SHP77 treated with DMSO at 0.1 percent for 48 hours (cell line): ENCODE measurements at regions not wholly inside any gene's neighbourhood (a gene's known extent, or its start where the extent isn't known, plus 50 kb on each side); places are given as distances from the start of the nearest gene placed in this dataset.
"Not testable (repeated sequence)": the region's sequence is repeated elsewhere in the genome, so short reads cannot be mapped to it uniquely, and the experiment has no call there.

Experiments
- DNase-seq: peaks from one replicate; lab custom pipeline; 2025; lab: John Stamatoyannopoulos, UW

- DNase-seq: no peak
Observed at GRCh38 chr21:27068811-27069210, 101.9 kb upstream of the ADAMTS5 start.

- DNase-seq: no peak
Observed at GRCh38 chr21:27067226-27067625, 100.3 kb upstream of the ADAMTS5 start.

GRCh38 chr21:27062443-27062842 lies 95.6 kb upstream of the ADAMTS5 start:
- DNase-seq: no peak

- DNase-seq: no peak
Observed at GRCh38 chr21:27061770-27062169, 94.9 kb upstream of the ADAMTS5 start.

- no peak for DNase-seq
Observed at GRCh38 chr21:27060190-27060589, 93.3 kb upstream of the ADAMTS5 start.

GRCh38 chr21:27058673-27059605 lies 92.1 kb upstream of the ADAMTS5 start:
- DNase-seq: no peak

GRCh38 chr21:27057997-27058396 lies 91.1 kb upstream of the ADAMTS5 start:
- no peak for DNase-seq

GRCh38 chr21:27047658-27048314 lies 80.9 kb upstream of the ADAMTS5 start:
- peak; percentile 19 for DNase-seq

GRCh38 chr21:27047283-27047657 lies 80.4 kb upstream of the ADAMTS5 start:
- no peak for DNase-seq

GRCh38 chr21:27045281-27045985 lies 78.5 kb upstream of the ADAMTS5 start:
- DNase-seq: no peak

- DNase-seq: no peak
Observed at GRCh38 chr21:27043377-27043776, 76.5 kb upstream of the ADAMTS5 start.

- DNase-seq: no peak
Observed at GRCh38 chr21:27040738-27041469, 74.0 kb upstream of the ADAMTS5 start.

- DNase-seq: no peak
Observed at GRCh38 chr21:27036736-27037301, 69.9 kb upstream of the ADAMTS5 start.

GRCh38 chr21:27035791-27036190 lies 68.9 kb upstream of the ADAMTS5 start:
- DNase-seq: no peak

- DNase-seq: no peak
Observed at GRCh38 chr21:27034796-27035195, 67.9 kb upstream of the ADAMTS5 start.

GRCh38 chr21:27033471-27033870 lies 66.6 kb upstream of the ADAMTS5 start:
- DNase-seq: no peak

- DNase-seq: no peak
Observed at GRCh38 chr21:27026501-27026900, 59.6 kb upstream of the ADAMTS5 start.

GRCh38 chr21:27025708-27026107 lies 58.8 kb upstream of the ADAMTS5 start:
- DNase-seq: not testable (repeated sequence)

GRCh38 chr21:27024971-27025370 lies 58.1 kb upstream of the ADAMTS5 start:
- no peak for DNase-seq

GRCh38 chr21:27024301-27024700 lies 57.4 kb upstream of the ADAMTS5 start:
- no peak for DNase-seq

- no peak for DNase-seq
Observed at GRCh38 chr21:27023186-27023585, 56.3 kb upstream of the ADAMTS5 start.

- DNase-seq: no peak
Observed at GRCh38 chr21:27021801-27022200, 54.9 kb upstream of the ADAMTS5 start.
